Osteocyte (in vitro differentiated cells): ENCODE measurements at regions not wholly inside any gene's neighbourhood (a gene's known extent, or its start where the extent isn't known, plus 50 kb on each side); places are given as distances from the start of the nearest gene placed in this dataset.

Experiments
- DNase-seq: peaks from one replicate; pipeline ENCODE4 v3.0.0; 2021; ENCODE audit warnings: mixed read lengths; ENCODE audit not compliant: unreplicated experiment; ENCODE audit errors: extremely low spot score
- H3K27ac Mint-ChIP-seq: one replicate; pipeline ENCODE4 v1.8.0; 2021; ENCODE audit warnings: mild to moderate bottlenecking, mixed read lengths; ENCODE audit not compliant: unreplicated experiment
- H3K27me3 Mint-ChIP-seq: one replicate; pipeline ENCODE4 v1.8.0; 2021; ENCODE audit warnings: mixed read lengths; ENCODE audit not compliant: unreplicated experiment
- H3K36me3 Mint-ChIP-seq: one replicate; pipeline ENCODE4 v1.8.0; 2021; ENCODE audit warnings: mixed read lengths; ENCODE audit not compliant: unreplicated experiment
- H3K4me1 Mint-ChIP-seq: one replicate; pipeline ENCODE4 v1.8.0; 2021; ENCODE audit warnings: mixed read lengths; ENCODE audit not compliant: unreplicated experiment
- H3K4me3 Mint-ChIP-seq: one replicate; pipeline ENCODE4 v1.8.0; 2021; ENCODE audit warnings: mild to moderate bottlenecking, moderate library complexity, mixed read lengths; ENCODE audit not compliant: unreplicated experiment
- H3K9me3 Mint-ChIP-seq: one replicate; pipeline ENCODE4 v1.8.0; 2021; ENCODE audit warnings: mixed read lengths; ENCODE audit not compliant: unreplicated experiment
- TF ChIP-seq, protein P1 (sequence below): fragments of 200-600 bp; sonication (generic); IDR thresholded peaks from 2 replicates; pipeline ENCODE4 v1.5.0; 2021; ENCODE audit warnings: antibody characterized with exemption, mild to moderate bottlenecking, moderate library complexity

DNA sequence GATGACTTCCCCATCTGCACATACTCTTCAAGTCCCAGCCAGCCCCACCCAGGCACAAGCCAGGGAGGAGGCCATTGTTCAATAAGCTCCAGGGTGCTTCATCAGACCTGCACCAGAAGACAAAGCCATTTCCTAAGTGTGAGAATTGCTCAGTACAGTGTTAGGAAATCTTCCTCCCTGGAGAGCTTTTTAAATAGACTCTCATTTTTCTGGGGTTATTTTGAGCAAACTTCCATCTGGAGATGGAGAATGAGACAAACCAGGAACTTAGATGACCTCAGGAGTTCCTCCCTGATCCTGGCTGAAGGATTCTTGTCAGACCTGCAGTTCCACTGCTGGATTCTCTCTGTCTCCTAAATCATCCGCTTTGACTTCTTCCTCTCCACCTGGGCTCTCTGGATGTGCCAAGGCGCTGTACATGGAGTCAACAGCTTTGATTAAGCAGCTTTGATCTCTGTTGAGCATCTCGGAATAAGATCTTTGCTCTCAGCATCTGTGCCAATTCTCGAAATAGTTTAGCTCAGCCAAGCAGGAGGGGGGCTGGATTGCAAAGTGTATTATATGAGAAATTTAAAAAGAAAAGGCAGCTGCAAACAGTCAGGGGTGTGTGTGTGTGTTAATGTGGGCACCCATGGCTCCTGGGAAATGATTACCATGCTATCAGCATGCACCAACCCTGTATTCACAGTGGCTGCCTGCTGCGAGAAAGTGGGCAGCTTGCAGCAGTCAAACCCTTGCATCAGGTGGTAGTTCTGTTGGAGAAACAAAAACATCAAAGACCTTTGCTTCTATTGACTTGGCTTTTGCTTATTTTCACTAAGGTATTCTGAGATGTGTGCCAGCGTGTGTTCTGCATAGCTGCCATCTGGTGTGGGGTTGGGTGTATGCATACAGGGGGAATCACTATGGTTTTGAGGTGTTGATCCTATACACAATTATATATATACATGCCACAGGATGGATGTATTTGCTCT is 70.2 kb upstream of the NAV2 start:
- Mint-ChIP-seq H3K36me3 (no peaks in the 10 kb centered on the region), H3K27ac (no peak overlapping the region), H3K4me3 (no peak overlapping the region), H3K9me3 (no peaks in the 10 kb centered on the region), H3K27me3 (no peaks in the 10 kb centered on the region), H3K4me1 (peaks cover 16% of the 10 kb centered on the region)
- TF ChIP-seq, protein P1, sequence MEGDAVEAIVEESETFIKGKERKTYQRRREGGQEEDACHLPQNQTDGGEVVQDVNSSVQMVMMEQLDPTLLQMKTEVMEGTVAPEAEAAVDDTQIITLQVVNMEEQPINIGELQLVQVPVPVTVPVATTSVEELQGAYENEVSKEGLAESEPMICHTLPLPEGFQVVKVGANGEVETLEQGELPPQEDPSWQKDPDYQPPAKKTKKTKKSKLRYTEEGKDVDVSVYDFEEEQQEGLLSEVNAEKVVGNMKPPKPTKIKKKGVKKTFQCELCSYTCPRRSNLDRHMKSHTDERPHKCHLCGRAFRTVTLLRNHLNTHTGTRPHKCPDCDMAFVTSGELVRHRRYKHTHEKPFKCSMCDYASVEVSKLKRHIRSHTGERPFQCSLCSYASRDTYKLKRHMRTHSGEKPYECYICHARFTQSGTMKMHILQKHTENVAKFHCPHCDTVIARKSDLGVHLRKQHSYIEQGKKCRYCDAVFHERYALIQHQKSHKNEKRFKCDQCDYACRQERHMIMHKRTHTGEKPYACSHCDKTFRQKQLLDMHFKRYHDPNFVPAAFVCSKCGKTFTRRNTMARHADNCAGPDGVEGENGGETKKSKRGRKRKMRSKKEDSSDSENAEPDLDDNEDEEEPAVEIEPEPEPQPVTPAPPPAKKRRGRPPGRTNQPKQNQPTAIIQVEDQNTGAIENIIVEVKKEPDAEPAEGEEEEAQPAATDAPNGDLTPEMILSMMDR, result no peak
- DNase-seq, result no peak

DNA sequence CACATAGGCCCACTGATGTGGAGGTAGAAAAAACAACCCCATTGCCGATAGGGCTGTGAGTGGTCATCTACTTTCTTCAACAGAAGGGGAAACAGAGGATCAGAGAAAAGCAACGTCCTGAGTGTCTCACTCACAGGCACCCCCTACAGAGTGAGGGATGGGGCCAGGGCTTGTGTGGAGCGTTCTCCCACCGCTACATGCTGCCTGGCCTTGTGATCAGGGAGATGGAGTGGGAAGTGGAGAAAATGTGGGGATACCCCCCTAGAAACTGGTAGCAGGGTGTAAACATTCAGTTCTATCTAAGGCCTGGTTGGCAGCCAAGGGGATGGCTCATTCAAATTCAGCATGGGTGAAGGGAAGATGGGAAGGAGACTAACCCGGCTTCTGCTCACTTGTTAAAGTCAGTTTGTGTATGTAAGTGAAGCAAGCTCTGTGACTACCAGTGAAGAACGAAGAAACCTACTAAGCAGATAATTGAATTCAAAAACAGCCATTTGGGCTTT is 73.0 kb upstream of the NAV2 start:
- no peak for DNase-seq
- TF ChIP-seq, protein P1, result no peak
- Mint-ChIP-seq H3K36me3 (no peaks in the 10 kb centered on the region), H3K4me3 (no peak overlapping the region), H3K27me3 (no peaks in the 10 kb centered on the region), H3K4me1 (peaks cover 6% of the 10 kb centered on the region), H3K27ac (no peak overlapping the region), H3K9me3 (peaks cover 6% of the 10 kb centered on the region)

DNA sequence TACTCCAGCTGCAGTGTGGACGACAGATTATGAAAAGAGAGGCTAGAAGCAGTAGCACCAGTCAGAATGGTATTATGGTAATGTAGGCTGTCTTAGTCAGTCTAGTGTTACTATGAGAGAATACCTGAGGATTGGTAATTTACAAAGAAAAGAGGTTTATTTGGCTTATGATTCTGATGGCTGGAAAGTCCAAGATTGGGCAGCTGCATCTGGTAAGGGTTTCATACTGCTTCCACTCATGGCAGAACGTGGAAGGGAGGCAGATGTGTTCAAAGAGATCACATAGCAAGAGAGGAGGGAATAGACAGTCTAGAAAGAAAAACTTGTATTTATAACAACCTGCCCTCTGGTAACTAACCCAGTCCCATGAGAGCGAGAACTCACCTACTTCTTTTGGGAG is 77.3 kb upstream of the NAV2 start:
- Mint-ChIP-seq H3K27me3 (no peaks in the 10 kb centered on the region), H3K9me3 (peaks cover 6% of the 10 kb centered on the region), H3K4me3 (no peak overlapping the region), H3K27ac (no peak overlapping the region), H3K4me1 (peaks cover 23% of the 10 kb centered on the region), H3K36me3 (no peaks in the 10 kb centered on the region)
- no peak for DNase-seq
- TF ChIP-seq, protein P1, result no peak

DNA sequence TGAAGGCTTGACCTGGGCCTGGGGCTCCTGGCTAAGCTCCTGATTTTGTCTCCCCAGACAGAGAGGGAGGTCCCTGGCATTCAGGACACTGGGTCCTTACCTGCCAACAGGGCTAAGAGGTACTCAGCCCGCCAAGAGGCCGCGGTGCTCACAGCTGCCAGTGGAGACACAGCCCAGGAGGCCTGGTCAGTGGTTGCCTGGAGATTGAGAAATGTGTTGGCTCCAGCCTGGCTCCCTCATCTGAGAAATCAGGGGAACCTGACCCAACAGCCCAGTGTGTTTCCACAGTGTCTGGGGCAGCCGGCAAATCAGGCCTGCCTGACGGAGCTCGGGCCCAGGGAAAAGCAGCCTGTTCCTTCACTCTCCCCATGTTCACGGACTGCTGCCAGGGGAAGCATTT is 79.4 kb upstream of the NAV2 start:
- Mint-ChIP-seq H3K4me3 (no peak overlapping the region), H3K27me3 (no peaks in the 10 kb centered on the region), H3K9me3 (peaks cover 6% of the 10 kb centered on the region), H3K36me3 (no peaks in the 10 kb centered on the region), H3K27ac (no peak overlapping the region), H3K4me1 (peaks cover 33% of the 10 kb centered on the region)
- TF ChIP-seq, protein P1, result no peak
- no peak for DNase-seq

DNA sequence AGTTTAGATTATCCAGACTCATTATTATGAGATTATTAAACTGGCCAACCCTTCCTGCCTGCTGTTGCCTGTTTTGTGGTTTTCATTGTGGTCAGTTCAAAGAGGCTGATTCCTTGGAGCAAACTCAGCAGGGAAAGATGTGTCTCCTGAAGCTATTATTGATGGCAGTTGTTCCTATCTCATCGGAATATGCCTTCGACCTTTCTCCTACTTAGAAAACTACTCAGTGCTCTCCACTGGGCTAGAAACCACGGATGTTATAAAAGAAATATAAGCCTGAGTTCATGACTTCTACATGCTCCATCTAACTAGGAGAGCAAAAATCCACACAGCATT is 80.2 kb upstream of the NAV2 start:
- no peak for DNase-seq
- Mint-ChIP-seq H3K36me3 (no peaks in the 10 kb centered on the region), H3K4me3 (no peak overlapping the region), H3K4me1 (peaks cover 42% of the 10 kb centered on the region), H3K9me3 (peaks cover 6% of the 10 kb centered on the region), H3K27ac (peak overlapping the region; percentile 31), H3K27me3 (no peaks in the 10 kb centered on the region)
- TF ChIP-seq, protein P1, result no peak
